Rectal smooth muscle tissue (tissue), 1 donor: ENCODE measurements at regions not wholly inside any gene's neighbourhood (a gene's known extent, or its start where the extent isn't known, plus 50 kb on each side); places are given as distances from the start of the nearest gene placed in this dataset.

Experiments used
- H3K27ac ChIP-seq: one replicate; pipeline ENCODE4 v1.7.0; 2013; ENCODE audit warnings: low read depth, low read length, inconsistent platforms
- H3K27me3 ChIP-seq: one replicate; pipeline ENCODE4 v1.7.0; 2013; ENCODE audit warnings: low read length; ENCODE audit not compliant: control insufficient read depth, insufficient read depth
- H3K36me3 ChIP-seq: one replicate; pipeline ENCODE4 v1.7.0; 2013; ENCODE audit warnings: low read length; ENCODE audit not compliant: control insufficient read depth, insufficient read depth
- H3K4me1 ChIP-seq: one replicate; pipeline ENCODE4 v1.7.0; 2013; ENCODE audit warnings: low read length; ENCODE audit not compliant: control insufficient read depth, insufficient read depth
- H3K4me3 ChIP-seq: one replicate; pipeline ENCODE4 v1.7.0; 2013; ENCODE audit warnings: low read length
- H3K9ac ChIP-seq: one replicate; pipeline ENCODE4 v1.7.0; 2013; ENCODE audit warnings: low read length

- Histone ChIP-seq H3K27me3 (no peaks in the 10 kb centered on the region), H3K9ac (no peak overlapping the region), H3K4me3 (no peak overlapping the region)
These were observed 434.5 kb upstream of the RGMA start for GRCh38 chr15:93523481-93523880.

DNA sequence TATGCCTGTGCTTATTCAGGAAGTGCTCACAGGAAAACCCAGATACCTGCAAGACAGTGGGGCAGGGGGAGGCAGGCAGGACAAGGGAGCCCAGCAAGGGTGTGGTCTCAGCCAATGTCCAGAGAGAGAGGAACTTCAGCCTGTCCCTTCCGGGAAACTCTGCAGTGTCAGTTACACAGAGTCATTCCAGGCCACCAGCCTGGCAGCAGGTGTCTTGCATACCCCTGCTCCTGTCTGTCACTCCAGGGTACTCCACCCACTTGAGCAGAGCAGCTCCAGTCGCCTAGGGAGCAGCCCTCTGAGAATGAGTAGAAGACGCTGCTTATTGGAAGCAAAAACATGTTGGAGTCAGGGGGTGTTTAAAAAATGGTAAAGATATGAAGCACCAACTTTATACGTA is 431.2 kb upstream of the RGMA start:
- Histone ChIP-seq H3K9ac (no peak overlapping the region), H3K4me1 (no peaks in the 10 kb centered on the region), H3K27me3 (no peaks in the 10 kb centered on the region), H3K27ac (no peak overlapping the region), H3K4me3 (no peak overlapping the region), H3K36me3 (no peaks in the 10 kb centered on the region)

More at GRCh38 chr15:93523481-93523880, 434.5 kb upstream of the RGMA start:
- no peak overlapping the region for H3K27ac ChIP-seq
- H3K36me3 ChIP-seq = no peaks in the 10 kb centered on the region
- no peaks in the 10 kb centered on the region for H3K4me1 ChIP-seq

DNA sequence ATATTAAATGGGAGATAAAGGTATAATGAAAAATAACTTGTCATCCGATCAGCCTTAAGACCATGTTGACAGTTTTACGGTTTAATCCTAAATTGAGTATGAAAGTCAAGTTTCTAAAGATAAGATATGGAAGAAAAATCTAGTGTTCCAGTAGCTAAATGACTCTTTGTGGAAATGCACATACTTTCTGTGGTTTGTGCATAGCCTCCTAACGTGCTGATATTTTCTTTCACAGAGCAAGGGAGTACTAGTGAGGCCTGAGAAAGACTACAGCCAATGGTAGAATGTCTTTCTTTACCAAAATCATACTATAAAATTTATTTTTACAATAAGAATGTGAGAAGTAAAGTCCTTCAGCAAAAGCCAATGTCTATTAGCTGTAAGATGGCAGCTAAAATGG is 430.6 kb upstream of the RGMA start:
- Histone ChIP-seq H3K36me3 (no peaks in the 10 kb centered on the region), H3K4me1 (no peaks in the 10 kb centered on the region), H3K27me3 (no peaks in the 10 kb centered on the region), H3K4me3 (no peak overlapping the region), H3K9ac (no peak overlapping the region), H3K27ac (no peak overlapping the region)

DNA sequence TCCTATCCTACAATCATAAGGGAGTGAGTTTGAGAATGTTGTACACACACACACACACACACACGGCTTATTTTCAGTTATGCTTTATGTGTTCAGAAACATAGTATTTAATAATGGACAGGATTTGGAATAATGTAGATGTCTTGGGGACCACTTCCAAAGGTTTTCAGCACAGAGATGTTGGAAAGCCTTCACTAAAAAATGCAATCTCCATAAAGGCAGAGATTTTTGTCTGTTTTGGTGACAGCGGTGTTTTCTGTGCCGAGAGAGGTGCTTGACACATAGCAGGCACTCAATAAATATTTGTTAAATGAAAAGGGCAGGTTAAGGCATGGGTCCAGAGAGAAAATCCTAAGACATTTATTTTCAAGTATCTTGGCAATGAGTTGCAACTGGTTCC is 428.2 kb upstream of the RGMA start:
- no peaks in the 10 kb centered on the region for H3K27me3 ChIP-seq
- no peaks in the 10 kb centered on the region for H3K36me3 ChIP-seq
- H3K4me1 ChIP-seq = no peaks in the 10 kb centered on the region
- no peak overlapping the region for H3K9ac ChIP-seq
- H3K4me3 ChIP-seq = no peak overlapping the region
- H3K27ac ChIP-seq = no peak overlapping the region

GRCh38 chr15:93515256-93516051 is 426.4 kb upstream of the RGMA start:
- Histone ChIP-seq H3K4me1 (no peaks in the 10 kb centered on the region), H3K36me3 (no peaks in the 10 kb centered on the region), H3K27ac (peak overlapping the region; percentile 41), H3K27me3 (no peaks in the 10 kb centered on the region), H3K9ac (no peak overlapping the region), H3K4me3 (no peak overlapping the region)

DNA sequence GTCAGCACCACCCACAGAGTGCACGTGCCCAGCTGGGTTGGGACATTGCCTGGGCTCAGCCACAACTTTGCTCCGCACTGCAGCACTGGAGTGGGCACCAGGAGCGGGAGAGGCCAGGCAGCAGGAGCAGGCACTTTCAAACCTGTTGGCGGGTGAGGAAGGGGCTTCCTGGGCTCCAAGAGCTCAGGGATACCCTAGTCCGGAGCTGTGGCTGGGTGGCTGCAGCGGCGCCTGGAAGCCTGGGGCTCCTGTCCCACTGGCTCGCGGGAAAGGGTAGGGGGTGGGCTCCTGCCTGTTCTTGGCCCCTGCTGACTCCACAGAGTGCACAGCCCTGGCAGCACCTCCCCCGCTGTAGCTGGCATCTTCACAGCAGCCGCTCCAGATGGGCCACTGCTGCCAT is 417.6 kb upstream of the RGMA start:
- H3K9ac ChIP-seq = no peak overlapping the region
- H3K27ac ChIP-seq = no peak overlapping the region
- no peak overlapping the region for H3K4me3 ChIP-seq

GRCh38 chr15:93505506-93505905 is 416.5 kb upstream of the RGMA start:
- H3K36me3 ChIP-seq = no peaks in the 10 kb centered on the region
- no peaks in the 10 kb centered on the region for H3K4me1 ChIP-seq
- H3K27me3 ChIP-seq = no peaks in the 10 kb centered on the region
- no peak overlapping the region for H3K4me3 ChIP-seq
- H3K27ac ChIP-seq = no peak overlapping the region
- H3K9ac ChIP-seq = no peak overlapping the region

More for the DNA sequence above, 417.6 kb upstream of the RGMA start:
- H3K36me3 ChIP-seq = no peaks in the 10 kb centered on the region
- H3K27me3 ChIP-seq = no peaks in the 10 kb centered on the region
- H3K4me1 ChIP-seq = no peaks in the 10 kb centered on the region

- Histone ChIP-seq H3K4me3 (no peak overlapping the region), H3K36me3 (no peaks in the 10 kb centered on the region), H3K4me1 (no peaks in the 10 kb centered on the region), H3K27ac (no peak overlapping the region), H3K9ac (no peak overlapping the region), H3K27me3 (no peaks in the 10 kb centered on the region)
These were observed 412.9 kb upstream of the RGMA start for GRCh38 chr15:93501946-93502345.

GRCh38 chr15:93500155-93500554 is 411.1 kb upstream of the RGMA start:
- no peaks in the 10 kb centered on the region for H3K36me3 ChIP-seq
- no peaks in the 10 kb centered on the region for H3K27me3 ChIP-seq
- H3K4me1 ChIP-seq = no peaks in the 10 kb centered on the region
- no peak overlapping the region for H3K4me3 ChIP-seq
- no peak overlapping the region for H3K27ac ChIP-seq
- H3K9ac ChIP-seq = no peak overlapping the region

- Histone ChIP-seq H3K36me3 (no peaks in the 10 kb centered on the region), H3K9ac (no peak overlapping the region), H3K4me1 (no peaks in the 10 kb centered on the region), H3K27me3 (no peaks in the 10 kb centered on the region), H3K27ac (no peak overlapping the region), H3K4me3 (no peak overlapping the region)
These were observed 408.3 kb upstream of the RGMA start for GRCh38 chr15:93497291-93497690.

DNA sequence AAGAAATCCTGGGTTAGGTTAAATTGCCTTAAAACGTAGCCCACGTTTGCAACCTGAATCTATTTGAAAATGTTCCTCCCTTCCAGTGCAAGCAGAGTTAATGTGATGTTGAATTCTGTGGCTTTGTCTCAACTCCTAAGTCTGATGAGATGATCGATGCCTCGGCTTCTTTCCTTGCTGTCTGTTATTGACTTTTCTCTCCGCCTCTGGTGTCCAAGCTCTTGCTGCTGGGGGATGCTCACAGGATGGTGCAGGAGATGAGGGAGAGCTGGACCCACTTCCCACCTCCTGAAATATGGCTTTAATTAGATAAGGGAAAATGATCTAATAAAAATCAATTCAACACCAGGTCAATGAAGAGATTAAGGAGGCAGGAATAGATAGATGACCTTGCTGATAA is 407.9 kb upstream of the RGMA start:
- no peak overlapping the region for H3K27ac ChIP-seq
- H3K9ac ChIP-seq = no peak overlapping the region
- no peak overlapping the region for H3K4me3 ChIP-seq
- H3K4me1 ChIP-seq = no peaks in the 10 kb centered on the region
- H3K36me3 ChIP-seq = no peaks in the 10 kb centered on the region
- no peaks in the 10 kb centered on the region for H3K27me3 ChIP-seq

DNA sequence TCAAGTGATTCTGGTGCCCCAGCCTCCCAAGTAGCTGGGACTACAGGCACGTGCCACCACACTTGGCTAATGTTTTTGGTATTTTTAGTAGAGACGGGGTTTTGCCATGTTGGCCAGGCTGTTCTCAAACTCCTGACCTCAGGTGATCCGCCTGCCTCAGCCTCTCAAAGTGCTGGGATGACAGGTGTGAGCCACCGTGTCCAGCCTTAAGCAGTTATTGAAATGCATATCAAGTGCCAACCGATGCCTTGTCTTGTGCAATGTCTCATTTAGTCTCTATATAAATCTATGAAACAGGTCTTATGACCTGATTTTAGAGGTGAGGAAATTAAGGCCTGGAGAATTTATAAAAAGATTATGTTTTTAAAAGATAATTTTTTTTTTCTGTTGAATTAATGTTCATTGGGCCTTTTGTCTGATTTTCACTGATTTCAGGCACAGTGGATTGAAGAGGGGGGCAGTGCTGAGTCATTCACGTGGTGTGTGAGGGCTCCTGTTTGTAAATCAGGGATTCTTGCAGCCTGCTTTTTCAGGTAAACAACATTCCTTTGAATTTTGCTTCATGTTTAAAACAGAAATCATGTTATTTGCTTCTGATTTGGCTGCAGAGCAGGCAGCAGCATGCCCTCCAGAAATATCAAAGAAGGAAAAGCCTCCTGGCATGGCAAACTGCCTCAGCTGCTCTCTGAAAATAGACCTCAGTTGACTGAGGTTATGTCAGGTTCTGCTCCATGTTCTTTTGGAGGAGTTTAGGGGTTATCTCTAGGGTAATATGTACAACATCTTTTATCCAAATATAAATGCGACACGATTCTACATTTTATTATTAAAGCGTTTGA is 407.0 kb upstream of the RGMA start:
- H3K27me3 ChIP-seq = no peaks in the 10 kb centered on the region
- no peak overlapping the region for H3K27ac ChIP-seq
- H3K9ac ChIP-seq = no peak overlapping the region
- no peaks in the 10 kb centered on the region for H3K4me1 ChIP-seq
- no peak overlapping the region for H3K4me3 ChIP-seq
- no peaks in the 10 kb centered on the region for H3K36me3 ChIP-seq
